HG03159 (cell line): ENCODE measurements at regions not wholly inside any gene's neighbourhood (a gene's known extent, or its start where the extent isn't known, plus 50 kb on each side); places are given as distances from the start of the nearest gene placed in this dataset.
A peak's percentile ranks its signal among the peaks of the same experiment; 100 is the strongest.

Experiments
- ATAC-seq: cut with Tn5 transposase; IDR thresholded peaks from one replicate; pipeline ENCODE4 v1.9.1; 2021; ENCODE audit warnings: mild to moderate bottlenecking, moderate library complexity; ENCODE audit not compliant: unreplicated experiment

- ATAC-seq = no peak
These were observed 983.8 kb downstream of the TTLL7 start for GRCh38 chr1:83015163-83015562.

GRCh38 chr1:83012950-83013349 lies 986.0 kb downstream of the TTLL7 start:
- no peak for ATAC-seq

- ATAC-seq = no peak
These were observed 987.7 kb downstream of the TTLL7 start for GRCh38 chr1:83011265-83011664.

GRCh38 chr1:83006271-83006670 lies 992.7 kb downstream of the TTLL7 start:
- no peak for ATAC-seq

GRCh38 chr1:83000286-83000685 lies 998.6 kb downstream of the TTLL7 start:
- ATAC-seq = no peak

- no peak for ATAC-seq
These were observed 1003.0 kb downstream of the TTLL7 start for GRCh38 chr1:82995951-82996350.

- no peak for ATAC-seq
These were observed 1004.2 kb downstream of the TTLL7 start for GRCh38 chr1:82994616-82995263.

- no peak for ATAC-seq
These were observed 1007.4 kb downstream of the TTLL7 start for GRCh38 chr1:82991569-82991968.

GRCh38 chr1:82979593-82980236 lies 1019.2 kb downstream of the TTLL7 start:
- ATAC-seq = peak; percentile 99

GRCh38 chr1:82978461-82979324 lies 1020.2 kb downstream of the TTLL7 start:
- ATAC-seq = no peak

GRCh38 chr1:82972841-82973553 lies 1025.9 kb downstream of the TTLL7 start:
- ATAC-seq = no peak

GRCh38 chr1:82969340-82969739 lies 1029.6 kb downstream of the TTLL7 start:
- no peak for ATAC-seq

GRCh38 chr1:82962658-82963057 lies 1036.3 kb downstream of the TTLL7 start:
- ATAC-seq = no peak

GRCh38 chr1:82950606-82951200 lies 1048.2 kb downstream of the TTLL7 start:
- no peak for ATAC-seq

- no peak for ATAC-seq
These were observed 1050.5 kb downstream of the TTLL7 start for GRCh38 chr1:82948386-82948785.

GRCh38 chr1:82947278-82947677 lies 1051.7 kb downstream of the TTLL7 start:
- no peak for ATAC-seq

GRCh38 chr1:82946096-82946605 lies 1052.8 kb downstream of the TTLL7 start:
- ATAC-seq = no peak

- ATAC-seq = no peak
These were observed 1054.1 kb downstream of the TTLL7 start for GRCh38 chr1:82944822-82945221.

GRCh38 chr1:82934074-82934473 lies 1064.9 kb downstream of the TTLL7 start:
- ATAC-seq = no peak

- no peak for ATAC-seq
These were observed 1066.2 kb downstream of the TTLL7 start for GRCh38 chr1:82932727-82933126.

- ATAC-seq = no peak
These were observed 1066.7 kb downstream of the TTLL7 start for GRCh38 chr1:82932207-82932606.
